RPMI7951 (cell line): ENCODE measurements at regions not wholly inside any gene's neighbourhood (a gene's known extent, or its start where the extent isn't known, plus 50 kb on each side); places are given as distances from the start of the nearest gene placed in this dataset.
"Not testable (repeated sequence)": the region's sequence is repeated elsewhere in the genome, so short reads cannot be mapped to it uniquely, and the experiment has no call there.

Experiments used
- DNase-seq: peaks from one replicate; pipeline ENCODE4 v3.0.0-alpha.2; 2012; ENCODE audit warnings: low read depth

- DNase-seq: no peak
These were observed 88.2 kb upstream of the TSC22D1 start for GRCh38 chr13:44664308-44664707.

DNA sequence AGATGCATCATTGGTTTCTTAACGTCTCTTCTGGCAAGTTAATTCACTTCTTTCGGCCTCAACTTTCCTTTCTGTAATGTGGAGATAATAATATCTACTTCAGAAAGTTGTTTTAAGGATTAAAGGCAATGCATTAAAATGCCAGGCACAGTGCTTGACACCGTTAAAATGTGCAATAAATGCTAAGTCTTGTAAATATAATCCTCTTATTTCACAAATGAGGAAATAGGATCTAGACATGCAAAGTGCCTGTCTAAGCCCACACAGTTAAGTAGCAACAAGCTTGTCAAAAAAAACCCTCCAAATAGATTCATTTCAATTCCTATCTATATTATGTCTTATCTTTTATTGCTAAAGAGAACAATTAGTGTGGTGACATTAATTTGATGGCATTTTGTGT lies 86.4 kb upstream of the TSC22D1 start:
- no peak for DNase-seq

GRCh38 chr13:44661936-44662335 lies 85.8 kb upstream of the TSC22D1 start:
- DNase-seq: no peak

GRCh38 chr13:44660050-44660449 lies 83.9 kb upstream of the TSC22D1 start:
- peak; percentile 16 for DNase-seq

- DNase-seq: peak; percentile 26
These were observed 77.0 kb upstream of the TSC22D1 start for GRCh38 chr13:44652962-44653660.

DNA sequence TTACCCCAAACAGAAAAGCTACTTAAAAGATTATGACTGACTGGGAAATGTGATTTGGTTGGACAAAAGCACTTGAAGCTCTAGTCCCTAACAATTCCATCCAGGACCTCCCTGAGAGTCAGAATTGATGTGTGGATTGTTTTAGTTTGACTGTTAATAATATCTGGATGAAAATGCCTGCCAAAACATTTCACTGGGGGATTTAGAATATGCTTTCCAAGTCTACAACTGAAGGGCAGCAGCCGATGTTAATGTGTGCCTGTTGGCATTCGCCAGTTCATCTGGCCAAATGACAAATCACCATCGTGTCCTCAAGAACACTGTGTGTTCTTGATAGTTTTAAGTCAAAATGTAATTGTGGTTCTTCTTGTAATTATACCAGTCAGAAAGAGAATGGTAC lies 76.0 kb upstream of the TSC22D1 start:
- DNase-seq: no peak

DNA sequence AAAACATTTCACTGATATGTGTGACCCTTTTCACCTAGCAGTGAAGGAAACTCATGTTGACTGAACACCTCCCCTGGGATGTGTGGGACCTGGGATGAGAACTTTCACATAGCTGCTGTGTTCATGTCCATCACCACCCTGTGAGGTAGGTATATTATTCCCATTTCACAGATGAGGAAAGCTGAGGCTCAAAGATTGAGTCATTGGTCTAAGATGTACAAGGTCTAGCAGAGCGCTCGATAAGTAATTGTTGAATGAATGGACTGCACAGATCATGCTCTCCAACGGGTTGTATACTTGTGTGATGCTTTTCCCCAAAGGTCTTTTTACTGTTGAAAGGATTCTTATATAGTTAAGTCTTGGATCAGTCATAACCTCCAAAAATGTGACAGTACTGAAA lies 75.6 kb upstream of the TSC22D1 start:
- DNase-seq: no peak

DNA sequence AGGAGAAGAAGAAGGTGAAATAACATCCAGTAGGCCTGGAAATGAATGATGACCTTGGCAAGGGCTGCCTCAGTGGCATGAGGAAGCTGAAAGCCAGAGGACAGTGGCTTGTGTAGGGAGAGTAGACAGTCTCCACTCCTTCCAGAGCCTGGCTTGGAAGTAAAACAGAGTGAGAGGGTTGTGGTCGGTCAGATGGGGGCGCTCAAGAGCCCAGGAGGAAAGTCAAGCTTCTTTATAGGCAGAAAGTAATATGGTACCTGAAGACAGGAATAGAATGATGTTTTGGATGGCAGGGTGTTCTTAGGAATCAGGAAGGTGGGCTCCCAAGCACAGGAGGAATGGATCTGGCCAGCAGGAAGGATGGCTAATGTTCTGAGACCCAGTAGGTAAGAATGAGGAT lies 75.1 kb upstream of the TSC22D1 start:
- DNase-seq: no peak

GRCh38 chr13:44649834-44650233 lies 73.7 kb upstream of the TSC22D1 start:
- DNase-seq: no peak

DNA sequence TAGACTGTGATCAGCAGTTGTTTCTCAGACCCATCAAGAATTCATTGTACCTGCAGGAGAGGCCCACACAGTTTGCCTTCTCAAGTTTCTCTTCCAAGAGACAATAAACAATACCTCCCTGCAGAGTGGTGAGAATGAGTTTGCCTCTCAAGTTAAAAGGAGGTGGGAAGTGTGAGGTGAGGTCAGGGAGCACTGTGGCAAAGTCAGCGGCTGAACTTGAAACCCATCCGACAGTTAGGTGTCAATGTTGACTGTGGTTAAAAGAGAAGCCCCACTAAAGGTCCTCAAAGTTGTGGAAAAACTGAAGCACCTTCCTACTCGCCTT lies 72.9 kb upstream of the TSC22D1 start:
- DNase-seq: no peak

DNA sequence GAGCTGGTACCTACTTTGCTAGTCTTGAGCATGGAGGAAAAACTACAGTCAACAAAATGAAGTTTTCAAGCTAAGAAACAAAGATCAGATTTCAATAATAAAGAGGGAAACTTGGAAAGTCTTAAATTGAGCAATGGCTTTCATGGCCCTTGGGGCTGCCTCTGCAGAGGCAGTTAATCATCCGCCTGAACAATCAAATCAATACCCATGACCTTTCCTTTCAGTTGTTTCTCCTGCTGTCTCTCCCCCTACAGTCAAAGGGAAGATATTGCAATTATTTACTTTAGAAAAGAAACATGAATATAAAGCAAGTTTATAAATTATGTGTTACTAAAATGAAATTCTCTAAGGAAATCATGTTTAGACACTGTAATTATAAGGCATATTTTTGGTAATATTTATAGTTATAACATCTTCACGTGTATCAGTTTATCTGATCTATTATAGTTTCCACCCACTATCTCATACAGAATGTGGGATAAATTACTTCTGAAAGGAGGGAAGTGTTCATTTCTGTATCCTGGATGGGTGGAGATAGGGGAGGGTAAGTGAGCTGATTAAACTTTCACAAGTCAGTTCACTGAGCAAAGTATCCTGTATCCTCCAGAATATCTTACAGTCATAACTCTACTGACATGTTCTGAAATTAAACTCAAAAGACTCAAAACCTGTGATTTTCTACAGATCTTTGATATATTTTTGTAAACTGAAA lies 72.4 kb upstream of the TSC22D1 start:
- no peak for DNase-seq

GRCh38 chr13:44647560-44647959 lies 71.4 kb upstream of the TSC22D1 start:
- not testable (repeated sequence) for DNase-seq

- no peak for DNase-seq
These were observed 69.9 kb upstream of the TSC22D1 start for GRCh38 chr13:44646044-44646443.

DNA sequence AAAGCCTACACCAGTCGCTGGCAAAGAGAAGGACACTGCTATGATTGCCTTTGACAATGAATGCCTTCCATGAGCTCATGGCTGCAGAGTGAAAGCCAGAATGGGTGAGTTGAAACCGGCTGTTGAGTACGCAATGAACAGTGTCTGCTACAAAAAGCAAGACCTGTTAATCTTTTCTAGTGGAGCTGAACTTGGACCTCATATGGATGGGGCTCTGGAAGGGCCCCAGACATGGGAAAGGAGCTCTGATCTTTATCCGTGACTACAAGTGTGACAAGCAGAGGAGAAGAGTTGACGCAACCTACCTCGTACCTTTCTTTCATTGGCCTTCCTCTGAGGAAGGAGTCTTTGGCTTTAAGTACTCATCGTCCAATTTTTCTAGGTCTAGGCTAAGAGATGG lies 67.1 kb upstream of the TSC22D1 start:
- DNase-seq: no peak

GRCh38 chr13:44637581-44637980 lies 61.5 kb upstream of the TSC22D1 start:
- DNase-seq: no peak

GRCh38 chr13:44629465-44630183 lies 53.5 kb upstream of the TSC22D1 start:
- no peak for DNase-seq

- DNase-seq: not testable (repeated sequence)
These were observed 52.7 kb upstream of the TSC22D1 start for GRCh38 chr13:44628826-44629225.

- DNase-seq: no peak
These were observed 51.3 kb upstream of the TSC22D1 start for GRCh38 chr13:44627441-44627840.

- no peak for DNase-seq
These were observed 50.0 kb upstream of the TSC22D1 start for GRCh38 chr13:44626176-44626575.
